Progenitor cell of endocrine pancreas (in vitro differentiated cells): ENCODE measurements at regions not wholly inside any gene's neighbourhood (a gene's known extent, or its start where the extent isn't known, plus 50 kb on each side); places are given as distances from the start of the nearest gene placed in this dataset.
"Not testable (repeated sequence)": the region's sequence is repeated elsewhere in the genome, so short reads cannot be mapped to it uniquely, and the experiment has no call there.

Source experiments
- DNase-seq: peaks from one replicate; pipeline ENCODE4 v3.0.0; 2021; ENCODE audit warnings: low spot score; ENCODE audit not compliant: unreplicated experiment
- H3K27ac Mint-ChIP-seq: 2 replicates; pipeline ENCODE4 v1.8.0; 2021; ENCODE audit warnings: mild to moderate bottlenecking, moderate library complexity, mixed read lengths
- H3K27me3 Mint-ChIP-seq: 2 replicates; pipeline ENCODE4 v1.8.0; 2021; ENCODE audit warnings: mixed read lengths
- H3K36me3 Mint-ChIP-seq: 2 replicates; pipeline ENCODE4 v1.8.0; 2022; ENCODE audit warnings: mixed read lengths; ENCODE audit not compliant: insufficient read depth
- H3K4me1 Mint-ChIP-seq: 2 replicates; pipeline ENCODE4 v1.8.0; 2021; ENCODE audit warnings: low read depth, mixed read lengths
- H3K4me3 Mint-ChIP-seq: 2 replicates; pipeline ENCODE4 v1.8.0; 2021; ENCODE audit warnings: low read depth, mild to moderate bottlenecking, moderate library complexity, mixed read lengths
- H3K9me3 Mint-ChIP-seq: 2 replicates; pipeline ENCODE4 v1.8.0; 2021; ENCODE audit warnings: low read depth, mixed read lengths
- TF ChIP-seq, protein P1 (sequence below): fragments of 200-600 bp; sonication (generic); IDR thresholded peaks from one replicate; pipeline ENCODE4 v1.5.0; 2021; ENCODE audit warnings: antibody characterized with exemption, mild to moderate bottlenecking; ENCODE audit not compliant: unreplicated experiment

DNA sequence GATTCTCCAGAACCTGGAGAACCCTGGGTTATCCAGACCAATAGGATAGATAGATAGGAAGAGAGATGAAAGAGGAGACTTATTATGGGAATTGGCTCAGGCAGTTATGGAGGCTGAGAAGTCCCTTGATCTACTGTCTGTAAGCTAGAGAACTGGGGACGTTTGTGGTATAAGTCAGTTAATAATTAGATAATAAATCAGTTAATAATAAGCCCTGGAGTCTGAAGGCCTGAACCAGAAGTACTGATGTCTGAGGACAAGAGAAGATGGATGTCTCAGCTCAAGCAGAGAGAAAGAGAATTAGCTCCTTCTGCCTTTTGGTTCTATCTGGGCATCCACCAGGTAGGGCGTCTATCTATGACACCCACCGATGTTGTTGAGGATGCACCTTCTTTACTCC, 72.9 kb upstream of the SLC22A23 start:
- H3K9me3 Mint-ChIP-seq: no peaks in the 10 kb centered on the region
- H3K36me3 Mint-ChIP-seq: no peaks in the 10 kb centered on the region
- no peak overlapping the region for H3K27ac Mint-ChIP-seq
- TF ChIP-seq, protein P1, sequence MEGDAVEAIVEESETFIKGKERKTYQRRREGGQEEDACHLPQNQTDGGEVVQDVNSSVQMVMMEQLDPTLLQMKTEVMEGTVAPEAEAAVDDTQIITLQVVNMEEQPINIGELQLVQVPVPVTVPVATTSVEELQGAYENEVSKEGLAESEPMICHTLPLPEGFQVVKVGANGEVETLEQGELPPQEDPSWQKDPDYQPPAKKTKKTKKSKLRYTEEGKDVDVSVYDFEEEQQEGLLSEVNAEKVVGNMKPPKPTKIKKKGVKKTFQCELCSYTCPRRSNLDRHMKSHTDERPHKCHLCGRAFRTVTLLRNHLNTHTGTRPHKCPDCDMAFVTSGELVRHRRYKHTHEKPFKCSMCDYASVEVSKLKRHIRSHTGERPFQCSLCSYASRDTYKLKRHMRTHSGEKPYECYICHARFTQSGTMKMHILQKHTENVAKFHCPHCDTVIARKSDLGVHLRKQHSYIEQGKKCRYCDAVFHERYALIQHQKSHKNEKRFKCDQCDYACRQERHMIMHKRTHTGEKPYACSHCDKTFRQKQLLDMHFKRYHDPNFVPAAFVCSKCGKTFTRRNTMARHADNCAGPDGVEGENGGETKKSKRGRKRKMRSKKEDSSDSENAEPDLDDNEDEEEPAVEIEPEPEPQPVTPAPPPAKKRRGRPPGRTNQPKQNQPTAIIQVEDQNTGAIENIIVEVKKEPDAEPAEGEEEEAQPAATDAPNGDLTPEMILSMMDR: no peak
- no peak overlapping the region for H3K4me3 Mint-ChIP-seq
- H3K27me3 Mint-ChIP-seq: peaks cover 30% of the 10 kb centered on the region
- H3K4me1 Mint-ChIP-seq: peaks cover 6% of the 10 kb centered on the region
- no peak for DNase-seq

DNA sequence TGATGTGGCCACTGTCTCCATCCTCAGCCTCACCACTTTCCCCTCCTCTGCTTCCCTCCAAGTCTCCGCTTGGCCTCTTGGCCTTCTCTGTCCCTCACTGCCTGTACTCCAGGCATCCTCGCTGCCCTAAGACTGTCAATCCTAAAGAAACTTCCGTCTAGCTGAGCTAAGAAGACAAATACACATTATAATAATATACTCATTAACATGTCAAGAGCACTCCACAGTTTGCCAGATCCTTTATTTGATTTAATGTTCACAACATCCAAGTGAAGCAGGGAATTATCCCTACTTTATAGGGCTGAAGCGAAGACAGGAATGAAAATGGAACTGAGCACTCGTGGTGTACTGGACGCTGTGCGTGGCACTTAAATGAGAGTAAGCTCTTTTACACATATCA, 72.4 kb upstream of the SLC22A23 start:
- DNase-seq: no peak
- no peaks in the 10 kb centered on the region for H3K36me3 Mint-ChIP-seq
- TF ChIP-seq, protein P1: no peak
- peaks cover 34% of the 10 kb centered on the region for H3K27me3 Mint-ChIP-seq
- H3K4me1 Mint-ChIP-seq: peaks cover 6% of the 10 kb centered on the region
- no peaks in the 10 kb centered on the region for H3K9me3 Mint-ChIP-seq
- H3K4me3 Mint-ChIP-seq: no peak overlapping the region
- H3K27ac Mint-ChIP-seq: no peak overlapping the region

DNA sequence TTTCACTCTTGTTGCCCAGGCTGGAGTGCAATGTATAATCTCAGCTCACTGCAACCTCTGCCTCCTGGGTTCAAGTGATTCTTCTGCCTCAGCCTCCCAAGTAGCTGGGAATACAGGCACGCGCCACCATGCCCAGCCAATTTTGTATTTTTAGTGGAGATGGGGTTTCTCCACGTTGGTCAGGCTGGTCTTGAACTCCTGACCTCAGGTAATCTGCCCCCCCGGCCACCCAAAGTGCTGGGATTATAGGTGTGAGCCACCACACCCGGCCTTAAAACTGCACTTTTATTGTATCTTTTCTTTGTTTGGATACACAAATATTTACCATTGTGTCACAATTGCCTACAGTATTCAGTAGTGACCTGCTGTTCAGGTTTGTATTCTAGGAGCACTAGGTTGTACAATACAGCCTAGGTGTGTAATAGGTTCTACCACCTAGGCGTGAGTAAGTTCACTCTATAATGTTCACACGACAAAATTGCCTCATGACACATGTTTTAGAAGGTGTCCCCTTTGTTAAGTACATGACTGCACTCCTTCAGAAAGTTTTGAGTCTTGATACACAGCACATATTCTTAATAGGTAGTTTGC, 71.3 kb upstream of the SLC22A23 start:
- not testable (repeated sequence) for H3K36me3 Mint-ChIP-seq, H3K9me3 Mint-ChIP-seq, H3K4me3 Mint-ChIP-seq, H3K4me1 Mint-ChIP-seq, DNase-seq, H3K27ac Mint-ChIP-seq
- H3K27me3 Mint-ChIP-seq: peaks cover 38% of the 10 kb centered on the region

DNA sequence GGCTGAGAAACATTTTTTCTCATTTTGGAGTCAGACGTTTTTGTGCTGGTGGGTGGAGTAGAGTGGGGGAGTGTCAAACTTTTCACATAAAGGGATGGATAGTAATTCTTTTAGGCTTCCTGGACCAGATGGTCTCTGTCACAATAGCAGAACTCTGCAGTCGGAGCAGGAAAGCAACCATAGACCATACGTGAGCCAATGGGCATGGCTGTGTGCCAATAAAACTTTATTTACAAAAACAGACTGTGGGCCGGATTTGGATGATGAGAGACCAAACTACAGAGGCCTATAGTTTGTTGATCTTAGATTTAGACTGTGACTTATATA, 70.8 kb upstream of the SLC22A23 start:
- TF ChIP-seq, protein P1: no peak
- H3K27ac Mint-ChIP-seq: no peak overlapping the region
- no peak overlapping the region for H3K4me3 Mint-ChIP-seq
- peaks cover 35% of the 10 kb centered on the region for H3K27me3 Mint-ChIP-seq
- H3K9me3 Mint-ChIP-seq: no peaks in the 10 kb centered on the region
- H3K4me1 Mint-ChIP-seq: peaks cover 7% of the 10 kb centered on the region
- no peaks in the 10 kb centered on the region for H3K36me3 Mint-ChIP-seq
- no peak for DNase-seq

DNA sequence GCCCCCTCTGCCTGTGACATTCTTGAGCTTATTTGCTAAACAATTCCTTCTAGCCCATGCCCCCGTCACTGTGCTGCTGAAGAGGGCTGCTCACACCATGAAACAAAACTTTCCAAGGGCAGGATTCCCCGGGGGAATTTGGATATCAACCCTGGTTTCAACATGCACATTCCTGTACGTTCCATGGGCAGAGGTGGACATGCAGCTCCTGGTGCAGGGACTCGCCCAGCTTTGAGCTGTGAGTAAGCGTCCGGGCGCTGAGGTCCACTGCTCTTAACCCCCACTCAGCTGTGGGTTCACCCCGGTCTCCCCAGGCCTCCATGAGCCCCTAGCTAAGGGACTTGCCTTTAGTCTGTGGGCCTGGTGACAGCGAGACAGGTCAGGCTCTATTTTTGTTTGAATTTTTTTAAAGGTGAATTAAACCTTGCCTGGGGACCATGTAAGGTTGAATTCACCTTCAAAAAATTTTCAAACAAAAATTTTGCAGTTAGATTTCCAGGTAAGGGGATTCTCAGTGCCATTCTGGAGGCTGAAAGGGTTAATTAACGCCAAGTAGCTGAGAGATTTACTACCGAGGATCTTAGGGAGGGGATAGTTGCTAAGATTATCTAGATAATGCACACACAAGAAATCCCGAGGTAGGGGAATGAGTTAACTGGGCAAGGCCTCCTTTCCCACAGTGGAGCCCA, 70.3 kb upstream of the SLC22A23 start:
- Mint-ChIP-seq H3K36me3 (no peaks in the 10 kb centered on the region), H3K4me3 (no peak overlapping the region), H3K9me3 (no peaks in the 10 kb centered on the region), H3K27ac (no peak overlapping the region), H3K4me1 (peaks cover 7% of the 10 kb centered on the region), H3K27me3 (peaks cover 33% of the 10 kb centered on the region)
- TF ChIP-seq, protein P1: no peak
- no peak for DNase-seq

DNA sequence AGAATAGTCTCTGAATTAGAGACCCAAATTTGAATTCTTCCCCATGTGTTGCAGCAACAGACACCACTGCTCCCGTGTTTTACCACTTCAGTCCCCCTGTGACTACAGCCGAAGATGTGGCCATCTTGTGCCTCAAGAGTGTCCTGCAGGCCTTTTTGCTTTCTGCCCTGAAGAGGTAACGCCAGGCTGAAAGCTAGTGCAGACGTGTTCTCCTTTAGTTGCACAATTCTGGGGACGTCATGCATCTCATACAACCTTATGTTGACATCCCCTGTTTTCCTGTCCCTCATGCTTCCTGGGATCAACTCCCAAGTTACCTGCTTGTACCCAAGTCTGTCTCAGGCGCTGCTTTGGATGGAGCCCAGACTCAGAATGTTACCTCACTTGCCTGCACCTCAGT, 69.1 kb upstream of the SLC22A23 start:
- peak overlapping the region; percentile 43 for H3K27ac Mint-ChIP-seq
- no peaks in the 10 kb centered on the region for H3K36me3 Mint-ChIP-seq
- H3K4me1 Mint-ChIP-seq: peaks cover 7% of the 10 kb centered on the region
- TF ChIP-seq, protein P1: no peak
- no peak overlapping the region for H3K4me3 Mint-ChIP-seq
- H3K27me3 Mint-ChIP-seq: peaks cover 31% of the 10 kb centered on the region
- no peak for DNase-seq
- H3K9me3 Mint-ChIP-seq: no peaks in the 10 kb centered on the region
